Panc1 (cell line): ENCODE measurements at regions not wholly inside any gene's neighbourhood (a gene's known extent, or its start where the extent isn't known, plus 50 kb on each side); places are given as distances from the start of the nearest gene placed in this dataset.
"Not testable (repeated sequence)": the region's sequence is repeated elsewhere in the genome, so short reads cannot be mapped to it uniquely, and the experiment has no call there.

Source experiments
- ATAC-seq: fragments of 200-7000 bp; cut with Tn5 transposase; 2 replicates; pipeline ENCODE4 v1.9.1; 2020; ENCODE audit warnings: mild to moderate bottlenecking, moderate library complexity
- BruUV-seq: library from RNA; stranded (reverse); fragments of 400-500 nt; replicated peaks from 2 replicates; lab custom pipeline; 2021; lab: Mats Ljungman, UMichigan
- CTCF ChIA-PET: fragments of 300-600 bp; sonication (Branson Sonifier 250); formaldehyde crosslinking; loops from one replicate; lab custom pipeline; 2022; ENCODE audit warnings: antibody characterized with exemption; lab: Charles Lee
- POLR2A ChIA-PET: fragments of 300-600 bp; sonication (Branson Sonifier 250); formaldehyde crosslinking; loops from one replicate; lab custom pipeline; 2022; ENCODE audit warnings: antibody characterized with exemption; lab: Charles Lee
- DNase-seq: peaks from one replicate; pipeline ENCODE4 v3.0.0-alpha.2; 2010; ENCODE audit warnings: low read depth, low spot score
- H3K27ac ChIP-seq: 2 replicates; pipeline ENCODE4 v1.5.1; 2011; ENCODE audit warnings: mild to moderate bottlenecking, low read length, inconsistent platforms
- H3K27me3 ChIP-seq: fragments of 200-500 bp; sonication (Bioruptor generic); 2 replicates; pipeline ENCODE4 v1.6.0; 2014; ENCODE audit warnings: low read length, inconsistent platforms; ENCODE audit not compliant: control insufficient read depth, insufficient read depth
- H3K36me3 ChIP-seq: fragments of 200-500 bp; sonication (Bioruptor generic); 2 replicates; pipeline ENCODE4 v1.5.1; 2014; ENCODE audit warnings: inconsistent platforms, mild to moderate bottlenecking, low read length, moderate library complexity; ENCODE audit not compliant: control insufficient read depth, insufficient read depth
- H3K4me1 ChIP-seq: 2 replicates; pipeline ENCODE4 v1.5.1; 2011; ENCODE audit warnings: inconsistent platforms, mild to moderate bottlenecking, low read length, moderate library complexity; ENCODE audit not compliant: control insufficient read depth, insufficient read depth
- H3K4me3 ChIP-seq, 2 experiments: 2 replicates each; pipeline ENCODE4 v1.5.1; 2011 to 2012; ENCODE audit warnings: low read depth in 2 of 2, low read length in 2 of 2, mild to moderate bottlenecking in 2 of 2, inconsistent platforms in 1 of 2, moderate library complexity in 1 of 2
- H3K9me3 ChIP-seq: fragments of 200-500 bp; sonication (Bioruptor generic); 2 replicates; pipeline ENCODE4 v1.5.1; 2014; ENCODE audit warnings: low read depth, mild to moderate bottlenecking, inconsistent platforms, low read length, moderate library complexity; ENCODE audit not compliant: control insufficient read depth, insufficient read depth
- POLR2AphosphoS5 ChIP-seq: IDR thresholded peaks from 2 replicates; pipeline ENCODE4 v1.6.1; 2012; ENCODE audit warnings: mild to moderate bottlenecking, low read depth, low read length, moderate library complexity
- SIN3A ChIP-seq: IDR thresholded peaks from 2 replicates; pipeline ENCODE4 v1.6.1; 2012; ENCODE audit warnings: low read depth, mild to moderate bottlenecking, low read length, moderate library complexity, borderline replicate concordance; ENCODE audit not compliant: insufficient read depth
- TCF7L2 ChIP-seq: IDR thresholded peaks from 2 replicates; pipeline ENCODE4 v1.6.1; 2011; ENCODE audit warnings: mild to moderate bottlenecking, low read depth, low read length, inconsistent platforms
- in situ Hi-C: cut with HindIII; loops from 2 replicates; pipeline ENCODE4 v1.10.0; 2016; ENCODE audit warnings: low sequenced_read_pairs, low pct_unique_long_range_greater_than_20kb
- intact Hi-C: fragments of 100-400 bp; cut with micrococcal nuclease; formaldehyde crosslinking; loops from one replicate; pipeline ENCODE4 v1.10.0; 2022; ENCODE audit not compliant: unreplicated experiment
- TF ChIP-seq, protein P1 (sequence below): fragments of 450-650 bp; IDR thresholded peaks from 2 replicates; pipeline ENCODE4 v1.5.1; 2017; ENCODE audit warnings: mild to moderate bottlenecking
- TF ChIP-seq, protein P2 (sequence below), 2 experiments: IDR thresholded peaks; 2 replicates each; pipeline ENCODE4 v1.6.1; 2011 to 2012; ENCODE audit warnings: low read depth in 2 of 2, control low read depth in 1 of 2, low read length in 1 of 2, mild to moderate bottlenecking in 1 of 2, moderate library complexity in 1 of 2; ENCODE audit not compliant: insufficient read depth in 1 of 2

DNA sequence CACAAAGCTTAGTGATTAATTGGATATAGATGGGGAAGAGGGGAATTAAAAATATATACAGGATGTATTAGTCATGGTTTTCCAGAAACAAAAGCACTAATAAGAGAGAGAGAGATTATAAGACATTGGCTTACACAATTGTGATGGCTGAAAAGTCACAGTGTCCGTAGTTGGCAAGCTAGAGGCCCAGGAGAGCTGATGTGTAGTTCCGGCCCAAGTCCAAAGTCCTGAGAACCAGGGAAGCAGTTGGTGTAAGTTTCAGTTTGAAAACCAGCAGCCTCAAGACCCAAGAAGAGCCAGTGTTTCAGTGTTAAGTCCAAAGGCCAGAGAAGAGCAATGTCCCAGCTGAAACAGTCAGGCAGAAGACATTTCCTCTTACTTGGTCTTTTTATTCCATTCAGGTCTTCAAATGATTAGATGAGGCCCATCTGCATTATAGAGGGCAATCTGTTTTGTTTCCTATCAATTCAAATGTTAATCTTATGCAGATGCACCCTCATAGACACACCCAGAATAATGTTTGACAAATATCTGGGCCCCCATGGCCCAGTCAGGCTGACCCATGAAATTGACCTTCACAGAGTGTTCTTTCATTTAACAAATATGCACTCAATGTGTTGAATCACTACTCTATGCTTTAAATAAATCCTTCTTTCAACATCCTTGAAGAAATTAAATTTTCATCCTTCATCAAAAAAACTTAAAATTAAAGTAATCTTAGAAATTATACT is 67.2 kb upstream of the DIO2 start:
- Histone ChIP-seq H3K4me3 (no peak overlapping the region), H3K36me3 (no peaks in the 10 kb centered on the region), H3K27ac (no peak overlapping the region), H3K9me3 (no peaks in the 10 kb centered on the region), H3K27me3 (no peaks in the 10 kb centered on the region), H3K4me1 (no peaks in the 10 kb centered on the region)
- ATAC-seq (no peak), DNase-seq (no peak)
- no TSS peak for BruUV-seq
- ChIA-PET CTCF (no interaction called here), POLR2A (no interaction called here)
- in situ Hi-C loops (no loop called here), intact Hi-C loops (no loop called here)
- TF ChIP-seq POLR2AphosphoS5 = no peak
- no peak for TF ChIP-seq TCF7L2
- TF ChIP-seq SIN3A = no peak
- TF ChIP-seq, protein P1, sequence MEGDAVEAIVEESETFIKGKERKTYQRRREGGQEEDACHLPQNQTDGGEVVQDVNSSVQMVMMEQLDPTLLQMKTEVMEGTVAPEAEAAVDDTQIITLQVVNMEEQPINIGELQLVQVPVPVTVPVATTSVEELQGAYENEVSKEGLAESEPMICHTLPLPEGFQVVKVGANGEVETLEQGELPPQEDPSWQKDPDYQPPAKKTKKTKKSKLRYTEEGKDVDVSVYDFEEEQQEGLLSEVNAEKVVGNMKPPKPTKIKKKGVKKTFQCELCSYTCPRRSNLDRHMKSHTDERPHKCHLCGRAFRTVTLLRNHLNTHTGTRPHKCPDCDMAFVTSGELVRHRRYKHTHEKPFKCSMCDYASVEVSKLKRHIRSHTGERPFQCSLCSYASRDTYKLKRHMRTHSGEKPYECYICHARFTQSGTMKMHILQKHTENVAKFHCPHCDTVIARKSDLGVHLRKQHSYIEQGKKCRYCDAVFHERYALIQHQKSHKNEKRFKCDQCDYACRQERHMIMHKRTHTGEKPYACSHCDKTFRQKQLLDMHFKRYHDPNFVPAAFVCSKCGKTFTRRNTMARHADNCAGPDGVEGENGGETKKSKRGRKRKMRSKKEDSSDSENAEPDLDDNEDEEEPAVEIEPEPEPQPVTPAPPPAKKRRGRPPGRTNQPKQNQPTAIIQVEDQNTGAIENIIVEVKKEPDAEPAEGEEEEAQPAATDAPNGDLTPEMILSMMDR = no peak
- TF ChIP-seq, protein P2, sequence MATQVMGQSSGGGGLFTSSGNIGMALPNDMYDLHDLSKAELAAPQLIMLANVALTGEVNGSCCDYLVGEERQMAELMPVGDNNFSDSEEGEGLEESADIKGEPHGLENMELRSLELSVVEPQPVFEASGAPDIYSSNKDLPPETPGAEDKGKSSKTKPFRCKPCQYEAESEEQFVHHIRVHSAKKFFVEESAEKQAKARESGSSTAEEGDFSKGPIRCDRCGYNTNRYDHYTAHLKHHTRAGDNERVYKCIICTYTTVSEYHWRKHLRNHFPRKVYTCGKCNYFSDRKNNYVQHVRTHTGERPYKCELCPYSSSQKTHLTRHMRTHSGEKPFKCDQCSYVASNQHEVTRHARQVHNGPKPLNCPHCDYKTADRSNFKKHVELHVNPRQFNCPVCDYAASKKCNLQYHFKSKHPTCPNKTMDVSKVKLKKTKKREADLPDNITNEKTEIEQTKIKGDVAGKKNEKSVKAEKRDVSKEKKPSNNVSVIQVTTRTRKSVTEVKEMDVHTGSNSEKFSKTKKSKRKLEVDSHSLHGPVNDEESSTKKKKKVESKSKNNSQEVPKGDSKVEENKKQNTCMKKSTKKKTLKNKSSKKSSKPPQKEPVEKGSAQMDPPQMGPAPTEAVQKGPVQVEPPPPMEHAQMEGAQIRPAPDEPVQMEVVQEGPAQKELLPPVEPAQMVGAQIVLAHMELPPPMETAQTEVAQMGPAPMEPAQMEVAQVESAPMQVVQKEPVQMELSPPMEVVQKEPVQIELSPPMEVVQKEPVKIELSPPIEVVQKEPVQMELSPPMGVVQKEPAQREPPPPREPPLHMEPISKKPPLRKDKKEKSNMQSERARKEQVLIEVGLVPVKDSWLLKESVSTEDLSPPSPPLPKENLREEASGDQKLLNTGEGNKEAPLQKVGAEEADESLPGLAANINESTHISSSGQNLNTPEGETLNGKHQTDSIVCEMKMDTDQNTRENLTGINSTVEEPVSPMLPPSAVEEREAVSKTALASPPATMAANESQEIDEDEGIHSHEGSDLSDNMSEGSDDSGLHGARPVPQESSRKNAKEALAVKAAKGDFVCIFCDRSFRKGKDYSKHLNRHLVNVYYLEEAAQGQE (IDR thresholded peaks at IDR 0.05; ENCODE audit: insufficient read depth in 1 of 2, low read depth in 2 of 2, low read length in 1 of 2) = no peak

DNA sequence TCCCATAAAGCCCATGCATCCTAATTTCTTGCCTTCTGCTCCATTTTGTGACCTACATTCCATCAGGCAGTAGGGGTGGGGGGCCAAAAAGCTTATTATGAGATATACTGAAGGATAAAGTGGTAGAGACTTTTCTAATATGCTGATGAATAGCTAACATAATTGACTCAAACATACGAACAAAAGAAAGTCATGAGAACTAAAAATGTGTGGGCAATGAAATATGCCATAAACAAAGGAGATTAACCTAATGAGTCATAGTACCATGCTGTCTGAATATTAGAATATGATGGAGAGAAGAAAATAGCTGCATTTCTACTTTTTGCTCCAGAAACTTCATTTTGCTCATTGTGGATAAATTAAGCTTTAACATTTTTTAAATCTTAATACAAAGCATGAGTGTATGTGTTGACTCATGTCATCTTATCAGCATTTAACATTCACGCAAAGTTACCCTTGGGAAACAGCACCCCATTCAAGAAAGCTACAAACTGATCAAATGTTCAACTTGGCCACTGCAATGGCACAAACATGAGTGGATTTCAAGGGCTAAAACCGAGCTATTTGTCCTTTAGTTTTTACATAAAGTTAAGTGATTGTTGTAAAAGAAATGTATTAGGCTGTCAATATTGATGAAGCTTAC is 64.0 kb upstream of the DIO2 start:
- TF ChIP-seq TCF7L2 (no peak), SIN3A (no peak), POLR2AphosphoS5 (no peak)
- TF ChIP-seq, protein P1 = no peak
- TF ChIP-seq, protein P2 (IDR thresholded peaks at IDR 0.05; ENCODE audit: insufficient read depth in 1 of 2, low read depth in 2 of 2, low read length in 1 of 2) = no peak
- ChIA-PET CTCF (no interaction called here), POLR2A (no interaction called here)
- intact Hi-C loops (no loop called here), in situ Hi-C loops (no loop called here)
- Histone ChIP-seq H3K9me3 (no peaks in the 10 kb centered on the region), H3K27me3 (no peaks in the 10 kb centered on the region), H3K36me3 (no peaks in the 10 kb centered on the region), H3K4me3 (no peak overlapping the region), H3K27ac (no peak overlapping the region), H3K4me1 (no peaks in the 10 kb centered on the region)
- ATAC-seq = no peak
- DNase-seq = no peak
- no TSS peak for BruUV-seq

DNA sequence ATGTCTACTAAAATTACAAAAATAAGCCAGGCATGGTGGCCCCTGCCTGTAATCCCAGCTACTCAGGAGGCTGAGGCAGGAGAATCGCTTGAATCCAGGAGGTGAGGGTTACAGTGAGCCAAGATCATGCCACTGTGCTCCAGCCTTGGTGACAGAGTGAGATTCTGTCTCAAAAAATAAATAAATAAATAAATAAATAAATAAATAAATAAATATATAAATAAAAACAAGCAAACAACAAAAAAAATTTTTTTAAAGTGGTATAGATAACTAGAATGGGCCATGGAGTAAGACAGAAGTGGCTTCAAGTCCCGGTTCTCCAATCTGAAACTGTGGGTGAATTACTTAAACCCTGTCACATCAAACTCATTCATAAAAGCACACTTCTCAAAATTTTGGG is 63.0 kb upstream of the DIO2 start:
- intact Hi-C loops, H3K4me1 ChIP-seq, H3K9me3 ChIP-seq, ATAC-seq, DNase-seq, POLR2A ChIA-PET, H3K36me3 ChIP-seq, H3K27ac ChIP-seq, H3K27me3 ChIP-seq, BruUV-seq, H3K4me3 ChIP-seq, CTCF ChIA-PET, in situ Hi-C loops: not testable (repeated sequence)
